ENCODE measurements at regions not wholly inside any gene's neighbourhood (a gene's known extent, or its start where the extent isn't known, plus 50 kb on each side); places are given as distances from the start of the nearest gene placed in this dataset.

DNA sequence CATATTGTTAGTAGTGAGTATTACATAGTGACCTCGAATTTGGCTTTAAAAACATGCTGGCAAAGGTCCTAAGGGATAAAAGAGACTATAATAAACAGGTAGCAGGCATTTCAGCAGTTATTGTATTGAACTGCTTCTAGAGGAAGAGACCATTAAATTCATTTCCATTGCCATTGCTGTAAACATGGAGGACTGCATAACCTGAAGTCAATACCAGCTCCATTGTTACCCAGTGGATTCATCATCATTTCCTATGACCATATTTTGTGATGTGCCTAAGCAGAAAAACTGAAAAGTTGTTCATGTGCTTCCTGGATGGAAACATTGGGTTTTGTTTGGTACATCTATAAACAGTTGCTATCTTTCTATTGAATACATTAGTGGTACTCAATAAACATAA lies 482.5 kb upstream of the UBE2E2 start:
- TF ChIP-seq EP300 (IDR thresholded peaks at IDR 0.05; ENCODE audit: low read depth) (no peak), POLR2A (IDR thresholded peaks at IDR 0.05) (no peak), POLR2AphosphoS5 (IDR thresholded peaks at IDR 0.05) (no peak)
- TF ChIP-seq, protein P1, sequence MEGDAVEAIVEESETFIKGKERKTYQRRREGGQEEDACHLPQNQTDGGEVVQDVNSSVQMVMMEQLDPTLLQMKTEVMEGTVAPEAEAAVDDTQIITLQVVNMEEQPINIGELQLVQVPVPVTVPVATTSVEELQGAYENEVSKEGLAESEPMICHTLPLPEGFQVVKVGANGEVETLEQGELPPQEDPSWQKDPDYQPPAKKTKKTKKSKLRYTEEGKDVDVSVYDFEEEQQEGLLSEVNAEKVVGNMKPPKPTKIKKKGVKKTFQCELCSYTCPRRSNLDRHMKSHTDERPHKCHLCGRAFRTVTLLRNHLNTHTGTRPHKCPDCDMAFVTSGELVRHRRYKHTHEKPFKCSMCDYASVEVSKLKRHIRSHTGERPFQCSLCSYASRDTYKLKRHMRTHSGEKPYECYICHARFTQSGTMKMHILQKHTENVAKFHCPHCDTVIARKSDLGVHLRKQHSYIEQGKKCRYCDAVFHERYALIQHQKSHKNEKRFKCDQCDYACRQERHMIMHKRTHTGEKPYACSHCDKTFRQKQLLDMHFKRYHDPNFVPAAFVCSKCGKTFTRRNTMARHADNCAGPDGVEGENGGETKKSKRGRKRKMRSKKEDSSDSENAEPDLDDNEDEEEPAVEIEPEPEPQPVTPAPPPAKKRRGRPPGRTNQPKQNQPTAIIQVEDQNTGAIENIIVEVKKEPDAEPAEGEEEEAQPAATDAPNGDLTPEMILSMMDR (IDR thresholded peaks at IDR 0.05), result no peak
- intact Hi-C loops (cut with DNase I; ENCODE audit: low total_unique reads) (no loop called here), in situ Hi-C loops (cut with MboI; ENCODE audit: low pct_ligation_motif_present in 1 of 4, low pct_unique_long_range_greater_than_20kb in 1 of 4, low sequenced_read_pairs in 3 of 4) (no loop called here)
- H3K4me3 ChIP-seq, result no peak overlapping the region
- WGBS, 2 donors (ENCODE audit: low coverage in 1 of 2), result 18 to 34% methylated on average over 1 of the region's 1 CpG
- H3K9me3 ChIP-seq, result no peaks in the 10 kb centered on the region
- no peak overlapping the region for H3K27ac ChIP-seq
- no peaks in the 10 kb centered on the region for H3K4me1 ChIP-seq
- no peaks in the 10 kb centered on the region for H3K27me3 ChIP-seq
- no peak for DNase-seq
- no peaks in the 10 kb centered on the region for H3K36me3 ChIP-seq

DNA sequence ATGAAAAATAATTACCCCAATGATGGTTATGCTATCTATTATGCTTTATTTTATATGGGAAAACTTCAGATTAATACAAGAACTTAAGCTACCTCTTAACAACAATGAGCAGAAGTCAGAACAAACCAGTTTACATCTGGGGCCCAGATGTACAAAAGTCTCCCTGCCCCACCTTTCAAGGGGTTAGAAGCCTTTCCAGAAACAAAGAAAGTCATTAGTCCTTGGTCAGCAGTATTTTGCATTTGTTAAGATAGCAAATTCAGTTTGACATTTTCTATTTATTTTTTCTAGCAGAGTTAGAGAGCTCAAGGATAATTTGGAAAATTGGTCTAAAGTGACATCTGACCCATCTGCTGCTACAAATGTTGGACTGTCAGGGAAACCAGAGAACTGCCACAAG lies 478.7 kb upstream of the UBE2E2 start:
- no peaks in the 10 kb centered on the region for H3K4me1 ChIP-seq
- no peak for TF ChIP-seq POLR2A (IDR thresholded peaks at IDR 0.05)
- no peak for TF ChIP-seq POLR2AphosphoS5 (IDR thresholded peaks at IDR 0.05)
- intact Hi-C loops (cut with DNase I; ENCODE audit: low total_unique reads) (no loop called here), in situ Hi-C loops (cut with MboI; ENCODE audit: low pct_ligation_motif_present in 1 of 4, low pct_unique_long_range_greater_than_20kb in 1 of 4, low sequenced_read_pairs in 3 of 4) (no loop called here)
- no peak for DNase-seq
- no peak overlapping the region for H3K4me3 ChIP-seq
- no peak overlapping the region for H3K27ac ChIP-seq
- H3K36me3 ChIP-seq, result no peaks in the 10 kb centered on the region
- no peaks in the 10 kb centered on the region for H3K9me3 ChIP-seq
- no peaks in the 10 kb centered on the region for H3K27me3 ChIP-seq

DNA sequence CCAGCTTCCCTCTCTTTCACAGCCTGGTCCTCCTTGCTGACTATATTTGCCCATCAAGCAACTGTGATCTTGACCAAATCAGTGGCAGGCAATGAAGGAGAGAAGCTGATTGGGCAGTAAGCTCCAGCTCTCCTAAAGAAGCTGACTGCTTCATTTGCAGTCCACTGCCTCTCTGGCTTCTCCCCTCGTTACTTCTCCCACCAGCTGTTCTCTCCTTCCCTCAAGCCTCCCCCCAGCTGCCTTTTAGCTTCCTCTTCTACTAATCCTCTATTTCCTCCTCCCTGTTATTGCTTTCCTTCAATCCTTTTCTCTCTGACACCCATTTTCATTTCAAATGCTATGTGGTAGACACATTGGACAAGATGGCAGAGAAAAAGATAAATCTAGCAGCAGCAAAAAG lies 474.7 kb upstream of the UBE2E2 start:
- H3K27me3 ChIP-seq, result no peaks in the 10 kb centered on the region
- intact Hi-C loops (cut with DNase I; ENCODE audit: low total_unique reads) (no loop called here), in situ Hi-C loops (cut with MboI; ENCODE audit: low pct_ligation_motif_present in 1 of 4, low pct_unique_long_range_greater_than_20kb in 1 of 4, low sequenced_read_pairs in 3 of 4) (no loop called here)
- no peak overlapping the region for H3K4me3 ChIP-seq
- H3K27ac ChIP-seq, result no peak overlapping the region
- H3K9me3 ChIP-seq, result no peaks in the 10 kb centered on the region
- TF ChIP-seq EP300 (IDR thresholded peaks at IDR 0.05; ENCODE audit: low read depth) (no peak), POLR2A (IDR thresholded peaks at IDR 0.05) (no peak), POLR2AphosphoS5 (IDR thresholded peaks at IDR 0.05) (no peak)
- TF ChIP-seq, protein P1 (IDR thresholded peaks at IDR 0.05), result no peak
- H3K36me3 ChIP-seq, result no peaks in the 10 kb centered on the region
- H3K4me1 ChIP-seq, result peaks cover 0 to under 1% (median 0%) of the 10 kb centered on the region in 4 donors
- DNase-seq, result no peak
- WGBS, 2 donors (ENCODE audit: low coverage in 1 of 2), result 14 to 20% methylated on average over 1 of the region's 1 CpG

DNA sequence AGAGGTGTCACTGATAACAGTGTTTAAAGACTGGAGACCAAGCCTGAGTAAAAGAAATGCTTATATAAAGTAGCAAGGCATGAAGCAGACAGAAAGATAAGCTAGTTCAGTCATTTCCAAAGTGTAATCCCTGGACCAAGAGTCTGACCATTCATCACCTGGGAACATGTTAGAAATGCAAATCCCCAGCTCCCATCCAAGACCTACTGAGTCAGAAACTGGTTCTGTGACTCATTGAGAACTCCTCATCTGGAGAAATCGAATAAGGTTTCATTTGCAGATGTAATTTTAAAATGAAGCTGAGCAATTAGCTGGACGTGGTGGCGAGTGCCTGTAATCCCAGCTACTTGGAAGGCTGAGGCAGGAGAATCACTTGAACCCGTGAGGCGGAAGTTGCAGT lies 473.9 kb upstream of the UBE2E2 start:
- no peak for DNase-seq
- H3K9me3 ChIP-seq, result no peaks in the 10 kb centered on the region
- H3K27ac ChIP-seq, result no peak overlapping the region
- in situ Hi-C loops (cut with MboI; ENCODE audit: low pct_ligation_motif_present in 1 of 4, low pct_unique_long_range_greater_than_20kb in 1 of 4, low sequenced_read_pairs in 3 of 4), result no loop called here
- WGBS, 2 donors (ENCODE audit: low coverage in 1 of 2), result 82 to 96% methylated on average over 3 to 5 of the region's 5 CpGs
- no peaks in the 10 kb centered on the region for H3K27me3 ChIP-seq
- intact Hi-C loops (cut with DNase I; ENCODE audit: low total_unique reads), result no loop called here
- peaks cover 0 to 9% (median 2%) of the 10 kb centered on the region in 4 donors for H3K4me1 ChIP-seq
- H3K36me3 ChIP-seq, result no peaks in the 10 kb centered on the region
- no peak overlapping the region for H3K4me3 ChIP-seq
- TF ChIP-seq POLR2AphosphoS5 (IDR thresholded peaks at IDR 0.05), result no peak
- TF ChIP-seq, protein P1 (IDR thresholded peaks at IDR 0.05), result no peak
- no peak for TF ChIP-seq EP300 (IDR thresholded peaks at IDR 0.05; ENCODE audit: low read depth)
- no peak for TF ChIP-seq POLR2A (IDR thresholded peaks at IDR 0.05)

DNA sequence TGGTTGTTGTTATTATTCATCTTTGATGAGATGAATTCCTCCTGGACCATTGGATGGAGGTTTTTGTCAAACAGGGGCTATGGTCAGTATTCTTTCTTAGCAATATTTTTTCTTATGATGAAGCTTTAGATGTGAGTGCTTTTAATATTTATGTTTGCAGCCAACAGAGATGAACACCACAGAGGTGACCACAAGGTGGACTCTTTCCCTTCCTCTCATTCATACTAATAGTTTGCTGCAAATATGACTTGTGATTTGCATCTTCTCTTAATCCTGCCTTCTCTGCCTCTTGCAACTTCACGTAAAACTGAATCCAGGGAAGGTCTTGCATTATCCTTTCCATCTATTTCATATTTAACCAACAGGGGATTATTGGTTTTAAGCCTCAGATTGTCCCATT lies 473.1 kb upstream of the UBE2E2 start:
- in situ Hi-C loops (cut with MboI; ENCODE audit: low pct_ligation_motif_present in 1 of 4, low pct_unique_long_range_greater_than_20kb in 1 of 4, low sequenced_read_pairs in 3 of 4) (no loop called here), intact Hi-C loops (cut with DNase I; ENCODE audit: low total_unique reads) (no loop called here)
- H3K9me3 ChIP-seq, result no peaks in the 10 kb centered on the region
- no peak overlapping the region for H3K4me3 ChIP-seq
- 16 to 23% methylated on average over 1 of the region's 1 CpG for WGBS, 2 donors (ENCODE audit: low coverage in 1 of 2)
- no peak for DNase-seq
- H3K27ac ChIP-seq, result no peak overlapping the region
- H3K4me1 ChIP-seq, result peaks cover 0 to 17% (median 2%) of the 10 kb centered on the region in 4 donors
- TF ChIP-seq, protein P1 (IDR thresholded peaks at IDR 0.05), result peak in 3 of 5 experiments; percentile 33 to 45 (median 36)
- no peak for TF ChIP-seq POLR2A (IDR thresholded peaks at IDR 0.05)
- TF ChIP-seq POLR2AphosphoS5 (IDR thresholded peaks at IDR 0.05), result no peak
- TF ChIP-seq EP300 (IDR thresholded peaks at IDR 0.05; ENCODE audit: low read depth), result no peak
- H3K27me3 ChIP-seq, result no peaks in the 10 kb centered on the region
- H3K36me3 ChIP-seq, result no peaks in the 10 kb centered on the region
